ENCODE measurements at regions not wholly inside any gene's neighbourhood (a gene's known extent, or its start where the extent isn't known, plus 50 kb on each side); places are given as distances from the start of the nearest gene placed in this dataset.

DNA sequence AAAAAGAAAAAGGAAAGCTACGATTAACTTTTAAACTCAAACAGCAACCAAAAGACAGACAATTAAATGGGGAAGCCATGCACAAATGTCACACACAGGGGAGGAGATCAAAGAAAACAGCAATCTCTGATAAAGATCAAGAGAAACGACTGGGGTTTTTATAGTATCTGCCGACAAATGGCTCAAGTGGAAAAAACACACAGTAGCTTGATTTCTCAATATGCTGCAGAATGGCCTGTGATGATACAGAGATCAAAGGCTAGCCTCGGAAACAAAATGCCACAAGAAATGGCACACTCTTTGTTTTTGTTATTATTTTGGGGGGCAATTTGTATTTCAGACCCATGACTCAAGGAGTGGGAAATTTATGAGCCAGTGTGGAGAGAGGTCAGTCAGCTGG is 126.1 kb downstream of the TEX36 start:
- TF ChIP-seq, protein P1, sequence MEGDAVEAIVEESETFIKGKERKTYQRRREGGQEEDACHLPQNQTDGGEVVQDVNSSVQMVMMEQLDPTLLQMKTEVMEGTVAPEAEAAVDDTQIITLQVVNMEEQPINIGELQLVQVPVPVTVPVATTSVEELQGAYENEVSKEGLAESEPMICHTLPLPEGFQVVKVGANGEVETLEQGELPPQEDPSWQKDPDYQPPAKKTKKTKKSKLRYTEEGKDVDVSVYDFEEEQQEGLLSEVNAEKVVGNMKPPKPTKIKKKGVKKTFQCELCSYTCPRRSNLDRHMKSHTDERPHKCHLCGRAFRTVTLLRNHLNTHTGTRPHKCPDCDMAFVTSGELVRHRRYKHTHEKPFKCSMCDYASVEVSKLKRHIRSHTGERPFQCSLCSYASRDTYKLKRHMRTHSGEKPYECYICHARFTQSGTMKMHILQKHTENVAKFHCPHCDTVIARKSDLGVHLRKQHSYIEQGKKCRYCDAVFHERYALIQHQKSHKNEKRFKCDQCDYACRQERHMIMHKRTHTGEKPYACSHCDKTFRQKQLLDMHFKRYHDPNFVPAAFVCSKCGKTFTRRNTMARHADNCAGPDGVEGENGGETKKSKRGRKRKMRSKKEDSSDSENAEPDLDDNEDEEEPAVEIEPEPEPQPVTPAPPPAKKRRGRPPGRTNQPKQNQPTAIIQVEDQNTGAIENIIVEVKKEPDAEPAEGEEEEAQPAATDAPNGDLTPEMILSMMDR (IDR thresholded peaks at IDR 0.05; ENCODE audit: low read depth, low read length), result no peak
- no peak overlapping the region for H3K4me3 ChIP-seq (ENCODE audit: low read depth, low read length)
- in situ Hi-C loops (cut with HindIII; ENCODE audit: low sequenced_read_pairs), result no loop called here
- no peak for DNase-seq (ENCODE audit: low read depth, low spot score)

- in situ Hi-C loops (cut with HindIII; ENCODE audit: low sequenced_read_pairs), result no loop called here
- TF ChIP-seq, protein P1 (IDR thresholded peaks at IDR 0.05; ENCODE audit: low read depth, low read length), result no peak
- H3K4me3 ChIP-seq (ENCODE audit: low read depth, low read length), result no peak overlapping the region
- no peak for DNase-seq (ENCODE audit: low read depth, low spot score)
Measured at GRCh38 chr10:125555743-125556142, 127.2 kb downstream of the TEX36 start.

GRCh38 chr10:125555267-125555666 is 127.7 kb downstream of the TEX36 start:
- TF ChIP-seq, protein P1 (IDR thresholded peaks at IDR 0.05; ENCODE audit: low read depth, low read length), result no peak
- no peak overlapping the region for H3K4me3 ChIP-seq (ENCODE audit: low read depth, low read length)
- no peak for DNase-seq (ENCODE audit: low read depth, low spot score)
- in situ Hi-C loops (cut with HindIII; ENCODE audit: low sequenced_read_pairs), result no loop called here

- no peak overlapping the region for H3K4me3 ChIP-seq (ENCODE audit: low read depth, low read length)
- DNase-seq (ENCODE audit: low read depth, low spot score), result no peak
- in situ Hi-C loops (cut with HindIII; ENCODE audit: low sequenced_read_pairs), result no loop called here
- TF ChIP-seq, protein P1 (IDR thresholded peaks at IDR 0.05; ENCODE audit: low read depth, low read length), result no peak
Measured at GRCh38 chr10:125554753-125555152, 128.2 kb downstream of the TEX36 start.

GRCh38 chr10:125554016-125554703 is 128.8 kb downstream of the TEX36 start:
- H3K4me3 ChIP-seq (ENCODE audit: low read depth, low read length), result no peak overlapping the region
- in situ Hi-C loops (cut with HindIII; ENCODE audit: low sequenced_read_pairs), result no loop called here
- TF ChIP-seq, protein P1 (IDR thresholded peaks at IDR 0.05; ENCODE audit: low read depth, low read length), result no peak
- no peak for DNase-seq (ENCODE audit: low read depth, low spot score)

- TF ChIP-seq, protein P1 (IDR thresholded peaks at IDR 0.05; ENCODE audit: low read depth, low read length), result no peak
- DNase-seq (ENCODE audit: low read depth, low spot score), result no peak
- no peak overlapping the region for H3K4me3 ChIP-seq (ENCODE audit: low read depth, low read length)
- in situ Hi-C loops (cut with HindIII; ENCODE audit: low sequenced_read_pairs), result no loop called here
Measured at GRCh38 chr10:125553091-125553490, 129.9 kb downstream of the TEX36 start.
